ENCODE measurements at regions not wholly inside any gene's neighbourhood (a gene's known extent, or its start where the extent isn't known, plus 50 kb on each side); places are given as distances from the start of the nearest gene placed in this dataset.

DNA sequence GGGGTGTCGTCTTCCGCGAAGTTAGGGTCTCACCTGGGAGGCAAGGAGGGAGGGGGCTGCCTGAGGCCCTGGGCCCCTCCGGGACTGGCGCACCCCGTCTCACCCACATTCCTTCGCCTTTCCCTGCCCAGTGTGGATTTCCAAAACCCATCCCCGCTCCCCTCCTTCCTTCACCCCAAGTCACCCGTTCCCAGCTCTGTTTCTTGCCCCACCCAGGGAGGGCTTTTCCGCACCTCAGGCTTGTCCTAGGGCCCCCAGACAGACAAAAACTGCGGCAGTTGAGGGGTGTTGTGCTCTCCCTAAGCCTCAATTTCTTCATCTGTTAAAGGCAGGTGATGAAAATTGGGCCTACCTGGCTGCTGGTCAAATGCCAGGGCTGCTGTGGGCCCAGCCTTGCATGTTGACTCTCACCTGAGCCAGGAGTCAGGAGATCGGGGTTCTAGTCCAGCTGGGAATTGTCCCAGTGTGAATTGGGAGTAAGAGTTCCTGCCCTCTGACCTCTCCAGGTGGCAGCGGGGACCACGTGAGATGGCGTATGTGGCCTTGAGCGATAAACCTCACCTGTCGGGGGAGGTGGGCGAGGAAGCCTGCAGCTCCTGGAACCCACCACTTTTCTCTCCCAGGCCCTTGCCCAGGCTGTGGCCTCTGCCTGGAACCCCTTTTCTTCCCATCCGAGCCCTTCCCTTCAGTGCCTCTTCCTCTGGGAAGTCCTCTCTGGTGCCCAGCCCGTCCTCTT, 143.4 kb upstream of the IER5L start:
- no peak for DNase-seq

DNA sequence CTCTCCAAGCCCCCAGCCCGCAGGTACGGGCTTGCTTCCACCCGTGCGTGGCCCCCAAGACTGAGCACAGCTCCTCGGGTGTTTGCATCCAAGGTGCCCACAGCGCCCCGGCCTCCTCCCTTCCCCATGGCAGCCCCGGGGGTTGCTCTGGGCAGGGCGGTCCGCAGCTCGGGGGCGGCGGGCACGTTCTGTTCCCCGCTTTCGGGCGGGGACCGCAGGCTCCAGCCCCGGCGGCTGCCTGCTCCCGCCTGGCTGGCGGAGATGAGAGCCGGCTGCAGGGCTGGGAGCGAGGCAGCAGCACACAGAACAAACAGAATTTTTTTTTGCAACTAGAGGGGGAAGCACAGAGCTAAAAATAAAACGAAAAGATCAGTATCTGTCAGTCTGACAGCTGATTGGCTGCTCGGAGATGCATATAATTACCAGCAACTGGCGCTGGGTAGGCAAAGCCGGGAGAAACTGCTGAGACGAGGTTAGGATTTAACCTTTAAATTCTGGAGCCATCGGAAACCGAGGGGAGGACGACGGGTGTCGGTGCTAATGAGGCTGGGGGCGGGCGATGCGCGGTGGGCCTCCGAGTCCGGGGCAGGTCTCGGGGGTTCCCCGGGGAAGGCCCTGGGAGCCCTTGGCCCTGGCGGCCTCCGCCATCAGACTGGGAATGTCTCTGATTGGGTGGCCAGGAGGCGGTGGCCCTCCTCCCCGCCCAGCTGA, 142.7 kb upstream of the IER5L start:
- no peak for DNase-seq

DNA sequence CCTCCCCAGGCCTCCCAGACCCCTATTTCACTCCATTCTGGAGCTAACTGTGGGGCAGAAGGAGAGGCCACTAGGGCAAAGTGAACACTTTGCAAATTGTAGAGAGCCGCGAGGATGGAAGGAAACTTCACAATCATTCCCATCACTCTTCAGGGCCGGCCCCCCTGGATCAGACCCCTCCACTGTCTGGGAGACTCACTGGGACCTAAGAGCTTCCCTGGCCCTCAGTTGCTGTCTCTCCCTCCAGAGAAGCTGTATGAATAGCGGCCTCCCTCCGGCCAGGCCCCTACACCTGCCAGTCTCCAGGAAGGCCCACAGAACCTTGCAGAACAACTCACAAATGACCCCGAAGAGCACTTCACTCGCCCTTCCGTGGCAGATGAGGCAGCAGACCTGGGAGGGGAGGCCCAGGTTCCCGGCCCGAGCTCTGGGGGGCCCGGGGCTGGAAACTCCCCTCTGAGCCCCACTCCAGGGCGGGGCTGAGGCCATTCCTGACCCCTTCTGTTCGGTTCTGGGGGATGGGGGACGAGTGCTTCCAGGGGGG, 141.9 kb upstream of the IER5L start:
- DNase-seq: no peak

DNA sequence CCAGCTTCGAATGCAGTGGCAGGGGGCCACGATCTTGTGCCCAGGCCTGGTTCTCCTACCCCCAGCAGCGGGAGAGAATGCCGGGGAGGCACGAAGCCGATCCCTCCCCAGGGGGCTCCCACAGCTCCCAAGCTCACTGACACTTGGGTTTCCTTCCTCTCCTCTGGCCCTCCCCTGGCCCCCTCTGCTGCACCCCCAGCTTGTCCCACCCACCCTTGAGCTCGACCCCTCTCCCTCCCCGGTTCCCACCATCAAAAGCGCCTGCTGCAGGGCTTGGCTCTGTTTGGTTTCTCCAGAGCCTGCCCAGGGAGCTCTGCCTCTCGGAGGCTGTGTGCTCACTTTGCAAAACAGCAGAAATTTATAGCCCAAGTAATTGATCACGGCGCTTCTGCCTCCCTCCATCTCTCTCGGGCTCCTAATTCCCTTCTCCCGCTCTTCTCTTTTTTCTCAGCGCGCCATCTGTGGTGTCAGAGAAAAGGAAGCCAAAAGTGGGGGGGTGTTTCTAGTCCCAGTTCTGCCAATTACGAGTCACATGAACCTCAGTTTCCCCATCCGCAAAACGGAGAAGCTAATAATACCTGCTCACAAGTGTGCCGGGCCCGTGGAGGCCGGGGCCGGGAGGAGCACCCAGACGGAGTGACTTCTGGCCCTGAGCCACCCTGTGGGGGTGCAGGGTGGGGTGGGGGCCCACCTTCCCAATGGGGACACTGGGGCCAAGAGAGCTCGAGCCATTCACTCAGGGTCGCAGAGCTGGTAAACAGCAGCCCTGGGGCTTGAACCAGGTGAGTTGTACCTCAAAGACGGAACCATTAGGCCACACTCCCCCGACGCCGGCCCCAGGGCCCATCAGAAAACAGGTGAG, 141.2 kb upstream of the IER5L start:
- DNase-seq: no peak

DNA sequence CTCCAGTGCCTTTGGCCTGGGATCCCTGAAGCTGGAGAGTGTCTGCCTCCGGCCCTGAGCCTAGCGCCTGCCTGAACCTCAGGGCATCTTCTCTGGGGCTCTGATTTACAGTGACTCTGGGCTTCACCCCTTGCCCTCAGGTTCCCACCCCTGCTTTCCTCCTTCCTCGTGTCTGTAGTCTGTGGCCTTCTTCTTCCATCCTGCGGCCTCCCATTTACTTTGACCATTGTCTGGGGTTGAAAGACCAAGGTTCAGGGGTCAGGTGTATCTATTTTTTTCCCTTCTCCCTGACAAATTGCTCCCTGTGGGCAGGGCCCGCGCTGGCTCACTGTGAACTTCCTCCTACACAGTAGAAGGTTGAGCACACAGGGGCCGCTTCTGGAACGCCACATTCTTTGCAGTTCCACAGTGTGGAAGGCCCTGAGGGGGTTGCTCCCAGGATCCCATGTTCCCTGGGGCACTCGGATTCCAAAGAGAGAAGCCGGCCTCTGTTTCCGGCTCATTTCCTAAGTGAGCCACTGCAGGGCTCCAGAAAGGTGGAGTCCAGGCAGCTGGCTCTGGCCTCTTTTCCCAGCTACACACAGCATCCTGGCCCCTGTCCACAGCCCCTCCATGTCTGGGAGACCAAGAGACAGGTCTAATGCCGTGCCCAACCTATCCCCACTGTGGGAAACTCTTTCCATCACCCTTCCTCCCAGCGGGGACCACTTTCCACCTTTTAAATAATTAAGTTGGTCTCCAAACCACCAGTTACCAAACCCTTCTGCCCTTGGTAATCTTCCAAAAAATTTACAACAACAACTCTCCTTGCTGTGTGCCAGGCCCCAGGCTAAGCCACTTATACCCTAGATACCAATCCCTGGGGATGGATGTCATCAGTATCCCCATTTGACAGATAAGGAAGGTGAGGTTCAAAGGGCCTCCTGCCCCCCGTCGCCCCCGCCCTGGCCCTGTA, 140.3 kb upstream of the IER5L start:
- DNase-seq: peak; percentile 43

DNA sequence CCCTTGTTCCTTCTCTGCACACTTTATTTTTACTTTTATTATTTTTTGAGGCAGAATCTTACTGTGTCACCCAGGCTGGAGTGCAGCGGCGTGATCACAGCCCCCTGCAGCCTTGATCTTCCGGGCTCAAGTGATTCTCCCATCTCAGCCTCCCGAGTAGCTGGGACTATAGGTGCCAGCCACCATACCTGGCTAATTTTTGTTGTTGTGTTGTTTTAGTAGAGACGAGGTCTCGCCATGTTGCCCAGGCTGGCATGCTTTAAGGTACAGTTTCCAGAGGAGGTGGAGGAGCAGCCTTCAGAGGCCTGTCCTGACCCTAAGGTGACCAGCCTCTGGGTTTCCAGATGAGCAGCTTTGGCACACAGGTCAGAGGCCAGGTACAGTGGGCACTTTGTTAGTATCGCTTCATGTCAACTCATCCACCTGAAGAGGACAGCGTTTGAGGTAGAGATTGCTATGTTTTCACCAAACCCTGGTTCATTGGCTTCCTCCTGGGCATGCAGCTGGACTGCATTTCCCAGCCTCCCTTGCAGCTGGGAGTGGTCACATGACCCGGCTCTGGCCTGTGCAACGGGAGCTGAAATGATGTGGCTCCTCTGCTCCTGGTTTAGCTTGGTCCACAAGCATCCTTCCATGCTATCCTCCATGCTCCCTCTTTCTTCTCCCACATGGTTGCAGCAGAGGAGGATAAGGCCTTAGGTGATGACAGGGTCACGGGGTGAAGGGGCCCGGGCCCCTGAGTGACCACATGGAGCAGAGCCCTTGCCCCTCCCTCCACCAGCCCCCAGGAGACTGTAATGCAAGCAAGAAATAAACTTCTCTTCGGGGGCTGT, 139.3 kb upstream of the IER5L start:
- DNase-seq: peak; percentile 49

DNA sequence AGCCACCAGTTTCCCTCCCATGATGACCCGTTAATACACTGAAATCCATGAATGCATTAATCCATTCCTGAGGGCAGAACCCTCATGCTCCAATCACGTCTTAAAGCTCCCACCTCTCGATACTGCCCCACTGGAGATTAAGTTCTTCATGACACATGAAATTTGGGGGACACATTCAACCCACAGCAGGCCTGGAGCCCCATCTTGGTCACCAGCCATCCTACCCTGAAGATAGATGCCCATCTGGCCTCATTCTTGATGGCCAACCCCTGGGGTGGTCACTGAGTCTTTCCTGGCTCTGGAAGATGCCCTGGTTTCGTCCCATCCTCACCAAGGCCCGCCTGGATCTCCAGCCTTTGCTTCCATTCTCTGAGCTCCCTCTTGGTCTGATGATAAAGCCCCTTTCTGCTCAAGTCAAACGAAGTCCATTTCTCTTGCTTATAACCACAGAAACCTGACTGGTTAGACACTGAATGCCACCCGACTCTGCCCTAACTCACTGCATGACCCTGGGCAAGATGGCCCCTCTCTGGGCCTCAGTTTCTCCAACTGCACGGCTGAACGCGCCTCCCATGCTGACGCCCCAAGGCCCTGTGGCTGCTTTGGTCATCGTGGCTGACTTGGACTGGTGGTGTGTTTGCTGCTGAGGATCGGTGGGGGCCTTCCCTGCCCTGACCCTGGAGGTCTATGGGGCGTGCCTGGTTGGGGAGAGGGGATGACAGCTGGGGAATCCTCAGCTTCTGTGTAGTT, 138.4 kb upstream of the IER5L start:
- no peak for DNase-seq

DNA sequence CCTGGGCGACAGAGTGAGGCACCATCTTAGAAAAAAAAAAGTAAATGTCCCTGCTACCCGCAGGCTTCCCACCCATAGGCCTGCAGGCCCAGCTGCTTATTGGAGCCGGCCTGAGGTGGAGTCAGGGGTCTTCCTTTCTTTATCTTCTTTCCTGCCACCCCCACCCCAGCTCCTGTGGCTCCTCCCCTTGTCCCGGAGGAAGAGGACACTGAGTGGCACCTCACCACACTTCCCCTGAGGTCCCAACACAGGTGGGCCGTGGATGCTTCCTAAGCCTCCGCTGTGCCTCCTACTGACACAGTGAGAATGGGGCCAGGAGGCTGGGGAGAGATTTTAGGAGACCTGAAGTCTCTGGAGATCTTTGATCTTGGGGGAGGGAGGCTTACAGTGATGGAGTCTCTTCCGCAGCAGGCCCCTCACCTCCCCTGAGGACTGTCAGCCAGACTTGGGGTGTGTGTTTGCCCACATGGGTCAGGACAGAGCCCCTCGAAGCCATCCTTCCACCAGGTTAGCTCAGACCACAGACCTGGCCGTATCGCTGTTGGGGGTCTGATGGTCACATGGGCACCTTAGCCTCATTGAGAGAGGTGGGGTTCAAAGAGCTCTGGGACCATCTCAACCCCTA, 135.4 kb upstream of the IER5L start:
- no peak for DNase-seq

DNA sequence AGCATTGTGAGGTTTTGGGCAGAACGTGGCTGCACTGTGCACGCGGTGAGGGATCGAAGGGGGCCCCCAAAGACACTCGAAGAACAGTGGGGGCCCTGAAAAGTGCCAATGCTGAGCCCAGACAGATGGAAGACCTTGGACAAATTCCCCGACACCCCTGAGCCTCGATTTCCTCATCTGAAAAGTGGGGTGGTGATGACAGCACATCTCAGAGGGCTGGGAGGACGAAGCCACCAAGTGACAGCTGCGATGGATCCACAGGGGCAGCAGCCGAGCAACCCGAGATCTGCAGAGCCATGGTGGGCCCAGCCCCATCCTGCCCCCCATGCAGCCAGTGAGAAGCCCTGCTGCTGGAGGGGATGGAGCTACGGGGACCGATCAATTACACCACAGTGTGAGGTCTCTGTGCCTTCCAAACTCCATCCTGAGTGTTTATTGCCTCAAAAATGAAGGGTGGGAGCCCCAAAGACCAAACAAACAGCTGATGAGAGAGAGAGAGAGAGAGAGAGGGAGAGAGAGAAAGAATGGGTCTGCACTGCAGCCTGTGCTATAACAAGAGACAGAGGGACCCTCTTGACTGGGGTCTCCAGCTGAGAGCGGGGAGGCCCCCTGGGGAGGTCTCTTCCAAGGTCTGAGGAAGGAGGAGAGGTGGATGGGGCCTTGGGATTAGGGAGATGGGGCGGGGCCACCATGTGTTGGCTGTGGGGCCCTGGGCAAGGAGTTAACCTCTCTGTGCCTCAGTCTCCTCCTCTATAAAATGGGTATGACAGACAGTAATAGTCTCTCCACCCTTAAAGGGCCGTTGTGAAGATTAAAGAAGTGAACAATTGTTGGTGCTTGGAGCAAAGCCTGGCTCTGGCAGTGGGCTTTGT, 134.4 kb upstream of the IER5L start:
- DNase-seq: no peak

DNA sequence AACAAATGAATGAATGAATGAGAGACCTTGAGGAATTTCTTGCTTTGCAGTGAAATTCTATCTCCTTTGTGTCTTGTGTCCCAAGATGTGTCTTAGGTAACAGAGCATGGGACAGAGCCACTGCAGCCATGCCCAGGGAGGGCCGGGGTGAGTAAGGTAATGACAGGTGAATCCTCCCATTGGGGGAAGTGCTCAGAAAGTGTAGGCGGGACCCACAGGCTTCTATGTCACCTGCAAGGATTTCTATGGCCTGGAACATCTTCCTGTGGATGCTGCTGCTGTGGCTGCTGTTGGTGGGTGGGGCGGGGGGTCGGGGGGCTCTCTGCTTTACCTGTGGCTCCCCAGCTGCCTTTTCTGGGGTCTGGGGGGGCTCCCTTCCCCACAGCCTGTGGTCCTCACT, 133.6 kb upstream of the IER5L start:
- no peak for DNase-seq

DNA sequence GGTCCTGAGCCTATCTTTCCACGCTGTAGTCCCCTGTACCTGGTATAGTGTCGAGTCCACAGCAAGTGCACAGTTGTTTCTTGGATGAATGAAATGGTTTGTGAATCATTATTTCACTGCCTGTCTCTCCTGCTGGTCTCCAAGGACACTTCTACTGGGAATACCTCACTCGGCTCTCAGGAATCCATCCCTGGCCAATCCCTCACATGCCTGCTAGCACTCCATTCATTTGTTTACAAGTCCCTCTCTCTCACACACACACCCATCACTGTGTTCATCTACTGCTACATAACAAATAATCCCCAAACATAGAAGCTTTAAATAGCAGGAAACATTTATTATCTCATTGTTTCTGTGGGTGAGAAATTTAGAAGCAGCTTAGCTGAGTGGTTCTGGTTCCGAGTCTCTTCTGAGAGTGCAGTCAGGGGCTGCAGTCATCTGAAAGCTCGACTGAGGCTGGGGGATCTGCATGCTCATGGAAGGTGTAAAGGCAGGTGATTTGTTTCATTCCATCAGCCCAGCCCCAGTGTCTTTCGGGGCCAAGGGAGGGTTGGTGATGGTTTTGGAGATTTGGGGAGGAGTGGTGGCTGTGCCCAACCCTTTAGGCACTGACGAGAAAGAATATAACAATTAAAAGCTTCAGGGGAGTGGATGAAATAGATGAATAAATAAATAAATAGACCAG, 132.7 kb upstream of the IER5L start:
- peak; percentile 49 for DNase-seq

DNA sequence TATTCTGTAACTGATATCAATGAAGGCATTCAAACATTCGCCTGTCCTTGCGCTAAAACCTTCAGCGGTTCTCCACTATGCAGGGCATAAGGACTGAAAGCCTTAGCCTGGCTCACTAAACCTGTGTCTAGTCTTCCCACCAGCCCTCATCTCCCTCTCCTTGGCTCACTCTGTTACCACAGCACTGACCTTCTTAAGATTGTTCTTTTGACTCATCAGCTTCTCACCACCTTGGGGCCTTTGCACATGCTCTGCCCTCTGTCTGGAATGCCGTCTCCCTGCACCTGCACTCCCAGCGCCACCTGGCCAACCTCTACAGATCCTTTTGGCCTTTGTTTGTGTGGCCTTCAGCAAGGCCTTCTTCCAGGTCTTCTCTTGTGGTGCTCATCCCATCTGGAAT, 131.8 kb upstream of the IER5L start:
- no peak for DNase-seq

DNA sequence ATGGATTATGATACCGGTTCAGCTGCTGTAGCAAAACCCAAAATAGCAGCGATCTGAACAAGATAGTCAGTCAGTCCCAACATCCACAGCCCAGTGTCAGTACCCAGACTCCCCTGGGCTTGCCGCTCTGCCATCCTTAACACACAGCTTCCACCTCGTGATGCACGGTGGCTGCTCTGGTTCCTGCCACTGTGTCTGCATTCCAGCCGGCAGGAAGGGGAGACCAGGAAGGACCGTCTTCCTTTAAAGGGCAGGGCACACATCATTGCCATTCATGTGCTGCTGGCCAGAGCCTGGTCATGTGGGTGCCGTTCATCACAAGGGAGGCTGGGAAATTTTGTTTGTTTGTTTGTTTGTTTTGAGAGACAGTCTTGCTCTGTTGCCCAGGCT, 131.0 kb upstream of the IER5L start:
- DNase-seq: no peak

DNA sequence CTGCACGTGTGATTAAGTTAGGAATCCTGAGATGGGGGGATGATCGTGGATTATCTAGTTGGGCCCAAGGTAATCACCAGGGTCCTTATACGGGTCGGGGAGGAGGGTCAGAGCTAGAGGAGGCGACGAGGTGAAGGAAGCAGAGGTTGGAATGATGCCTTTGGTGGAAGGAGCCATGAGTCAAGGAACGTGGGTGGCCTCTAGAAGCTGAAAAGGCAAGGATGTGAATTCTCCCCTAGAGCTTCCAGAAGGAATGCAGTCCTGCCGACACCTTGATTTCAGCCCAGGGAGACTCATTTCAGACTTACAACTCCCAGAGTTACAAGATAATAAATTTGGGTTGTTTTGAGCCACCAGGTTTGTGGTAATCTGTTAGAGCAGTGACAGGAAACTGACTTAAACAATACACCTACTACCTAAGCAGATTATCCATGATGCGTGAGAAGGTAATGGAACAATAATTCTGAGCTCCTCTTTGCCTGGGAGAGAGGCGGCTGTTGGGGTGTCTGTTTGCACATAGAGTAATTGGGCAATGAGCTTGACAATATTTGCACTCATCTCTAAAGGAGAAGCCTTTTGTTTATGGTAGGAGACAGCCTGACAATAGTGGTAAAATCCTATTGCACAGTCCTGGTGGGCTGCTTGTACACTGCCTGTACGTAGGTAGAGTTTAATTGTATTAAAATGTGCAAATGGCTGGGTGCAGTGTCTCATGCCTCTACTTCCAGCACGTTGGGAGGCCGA, 129.3 kb upstream of the IER5L start:
- no peak for DNase-seq

DNA sequence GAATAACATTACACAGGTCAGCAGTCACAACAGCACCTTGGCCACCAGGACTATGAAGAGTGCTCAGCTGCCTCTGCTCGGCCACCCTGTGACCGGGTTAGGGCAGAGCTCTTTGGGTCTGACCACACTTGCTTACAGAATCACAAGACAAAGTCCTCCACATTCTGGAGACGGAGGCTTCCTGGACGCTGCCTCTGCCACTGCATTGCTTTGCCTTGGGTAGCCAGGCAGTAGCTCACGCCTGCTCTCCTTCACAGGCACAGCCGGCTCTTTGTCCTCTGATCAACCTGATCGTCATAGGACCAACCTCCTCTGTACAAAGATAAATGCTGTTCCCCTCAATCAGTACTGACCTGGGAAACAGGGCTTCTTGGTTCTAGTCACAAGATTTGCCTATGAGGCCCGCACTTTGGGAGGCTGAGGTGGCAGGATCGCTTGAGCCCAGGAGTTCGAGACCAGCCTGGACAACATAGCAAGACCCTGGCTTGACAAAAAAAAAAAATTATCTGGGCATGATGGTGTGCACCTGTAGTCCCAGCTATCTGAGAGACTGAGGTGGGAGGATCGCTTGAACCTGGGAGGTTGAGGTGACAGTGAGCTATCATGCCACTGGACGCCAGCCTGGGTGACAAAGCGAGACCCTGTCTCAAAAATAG, 128.4 kb upstream of the IER5L start:
- no peak for DNase-seq

DNA sequence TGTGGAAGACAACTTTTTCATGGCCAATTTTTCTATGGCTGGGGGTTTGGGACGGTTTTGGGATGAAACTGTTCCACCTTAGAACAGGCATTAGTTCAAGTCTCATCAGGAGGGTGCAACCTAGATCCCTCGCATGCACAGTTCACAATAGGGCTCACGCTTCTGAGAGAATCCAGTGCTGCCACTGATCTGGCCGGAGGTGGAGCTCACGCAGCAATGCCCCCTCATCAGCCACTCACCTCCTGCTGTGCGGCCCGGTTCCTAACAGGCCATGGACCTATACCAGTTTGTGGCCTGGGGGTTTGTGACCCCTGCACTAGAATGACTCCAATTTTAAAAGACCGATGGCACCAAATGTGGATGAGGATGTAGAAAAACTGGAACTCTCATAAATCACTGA, 127.2 kb upstream of the IER5L start:
- DNase-seq: no peak

DNA sequence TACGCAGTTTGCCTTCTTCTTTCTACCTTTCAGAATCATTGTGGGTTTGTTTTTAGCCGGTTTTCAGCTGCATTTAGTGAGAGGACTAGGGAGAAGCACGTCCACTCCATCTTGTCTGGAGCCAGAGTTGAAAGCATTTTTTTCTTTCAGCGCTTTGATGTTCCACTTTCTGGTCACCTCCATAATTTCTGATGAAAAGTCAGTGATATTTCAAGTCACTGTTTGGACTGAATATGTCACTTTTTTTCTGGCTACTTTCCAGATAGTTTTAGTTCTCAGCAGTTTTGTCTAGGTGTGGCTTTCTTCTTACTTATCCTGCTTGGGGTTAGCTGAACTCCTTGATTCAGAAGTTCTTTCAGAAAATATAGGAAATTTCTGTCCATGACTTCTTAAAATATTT, 123.9 kb upstream of the IER5L start:
- DNase-seq: no peak

All from NCI-H226 (cell line).